Sigmoid colon (tissue), 6 donors: ENCODE measurements at regions not wholly inside any gene's neighbourhood (a gene's known extent, or its start where the extent isn't known, plus 50 kb on each side); places are given as distances from the start of the nearest gene placed in this dataset.

Experiments used
- DNase-seq: peaks from one replicate; pipeline ENCODE4 v3.0.0-alpha.2; 2019
- H3K27ac ChIP-seq, 4 donors: fragments of 200-600 bp; sonication (generic); one replicate each; pipeline ENCODE4 v1.5.1; 2016 to 2019; ENCODE audit warnings: mild to moderate bottlenecking in 1 of 4
- H3K27me3 ChIP-seq, 3 donors: fragments of 200-600 bp; sonication (generic); one replicate each; pipeline ENCODE4 v1.5.1; 2019; ENCODE audit warnings: mild to moderate bottlenecking in 1 of 3
- H3K36me3 ChIP-seq, 4 donors: fragments of 200-600 bp; sonication (generic); one replicate each; pipeline ENCODE4 v1.5.1; 2016 to 2019
- H3K4me1 ChIP-seq, 4 donors: fragments of 200-600 bp; sonication (generic); one replicate each; pipeline ENCODE4 v1.5.1; 2017 to 2019
- H3K4me3 ChIP-seq, 4 donors: fragments of 200-600 bp; sonication (generic); one replicate each; pipeline ENCODE4 v1.5.1; 2017 to 2019; ENCODE audit warnings: mild to moderate bottlenecking in 2 of 4, moderate library complexity in 1 of 4
- H3K9me3 ChIP-seq, 4 donors: fragments of 200-600 bp in 3 of 4; sonication (generic) in 3 of 4; one replicate each; pipeline versions ENCODE4 v1.5.1 to v1.6.1; 2013 to 2019
- CTCF ChIP-seq, 4 experiments: fragments of 450-650 bp in 3 of 4; fragments of 200-600 bp in 1 of 4; IDR thresholded peaks; one replicate each; pipeline ENCODE4 v1.5.1; 2016 to 2019; ENCODE audit warnings: antibody characterized with exemption in 4 of 4, mild to moderate bottlenecking in 3 of 4, moderate library complexity in 2 of 4
- EP300 ChIP-seq, 4 donors: sonication (generic); formaldehyde crosslinking; IDR thresholded peaks; one replicate each; pipeline ENCODE4 v1.6.1; 2017; ENCODE audit warnings: antibody characterized with exemption in 4 of 4
- POLR2A ChIP-seq, 2 donors: fragments of 450-650 bp; IDR thresholded peaks; one replicate each; pipeline ENCODE4 v1.6.1; 2016; ENCODE audit warnings: antibody characterized with exemption in 2 of 2, mild to moderate bottlenecking in 2 of 2, moderate library complexity in 2 of 2
- POLR2AphosphoS5 ChIP-seq, 4 donors: sonication (generic); formaldehyde crosslinking; IDR thresholded peaks; one replicate each; pipeline ENCODE4 v1.6.1; 2017; ENCODE audit warnings: antibody characterized with exemption in 4 of 4
- WGBS, 2 donors: extraction: QIAGEN DNeasy Blood & Tissue Kit; methylation state at CpG; one replicate each; pipeline ENCODE4 v1.1.7; 2013; 5-methylcytosine and 5-hydroxymethylcytosine counted together
- intact Hi-C: fragments of 100-400 bp; cut with DNase I; formaldehyde crosslinking; loops from one replicate; pipeline ENCODE4 v1.15.1; 2023
- donor health status: healthy with polysubstance abuse.
- donor health status: healthy.

GRCh38 chr10:121690152-121690848 lies 92.1 kb upstream of the FGFR2 start:
- no peaks in the 10 kb centered on the region for H3K4me1 ChIP-seq
- WGBS, 2 donors: 79 to 85% methylated on average over 10 of the region's 10 CpGs
- intact Hi-C loops: no loop called here
- TF ChIP-seq CTCF (IDR thresholded peaks at IDR 0.05): no peak
- no peak for TF ChIP-seq POLR2AphosphoS5 (IDR thresholded peaks at IDR 0.05)
- no peak for TF ChIP-seq EP300 (IDR thresholded peaks at IDR 0.05)
- TF ChIP-seq POLR2A (IDR thresholded peaks at IDR 0.05): no peak
- no peak overlapping the region for H3K27ac ChIP-seq
- no peaks in the 10 kb centered on the region for H3K9me3 ChIP-seq
- no peak for DNase-seq
- no peaks in the 10 kb centered on the region for H3K27me3 ChIP-seq
- H3K36me3 ChIP-seq: no peaks in the 10 kb centered on the region
- no peak overlapping the region for H3K4me3 ChIP-seq

- H3K4me3 ChIP-seq: no peak overlapping the region
- H3K9me3 ChIP-seq: no peaks in the 10 kb centered on the region
- no peak for TF ChIP-seq POLR2A (IDR thresholded peaks at IDR 0.05)
- TF ChIP-seq POLR2AphosphoS5 (IDR thresholded peaks at IDR 0.05): no peak
- TF ChIP-seq CTCF (IDR thresholded peaks at IDR 0.05): no peak
- TF ChIP-seq EP300 (IDR thresholded peaks at IDR 0.05): no peak
- no peaks in the 10 kb centered on the region for H3K27me3 ChIP-seq
- H3K4me1 ChIP-seq: no peaks in the 10 kb centered on the region
- intact Hi-C loops: no loop called here
- H3K27ac ChIP-seq: no peak overlapping the region
- DNase-seq: no peak
- WGBS, 2 donors: 82 to 85% methylated on average over 11 of the region's 11 CpGs
- H3K36me3 ChIP-seq: no peaks in the 10 kb centered on the region
Measured at GRCh38 chr10:121687095-121687813, 89.0 kb upstream of the FGFR2 start.

- no peak for DNase-seq
- intact Hi-C loops: no loop called here
- Histone ChIP-seq H3K4me3 (no peak overlapping the region), H3K4me1 (peaks cover 0 to 17% (median 4%) of the 10 kb centered on the region in 4 donors), H3K27ac (no peak overlapping the region), H3K9me3 (no peaks in the 10 kb centered on the region), H3K27me3 (no peaks in the 10 kb centered on the region), H3K36me3 (no peaks in the 10 kb centered on the region)
- WGBS, 2 donors: 89 to 90% methylated on average over 8 of the region's 8 CpGs
- TF ChIP-seq POLR2AphosphoS5 (IDR thresholded peaks at IDR 0.05) (no peak), EP300 (IDR thresholded peaks at IDR 0.05) (no peak), POLR2A (IDR thresholded peaks at IDR 0.05) (no peak), CTCF (IDR thresholded peaks at IDR 0.05) (no peak)
Measured at GRCh38 chr10:121684276-121684675, 86.0 kb upstream of the FGFR2 start.

- H3K27ac ChIP-seq: no peak overlapping the region
- no peak overlapping the region for H3K4me3 ChIP-seq
- 87 to 91% methylated on average over 7 of the region's 7 CpGs for WGBS, 2 donors
- intact Hi-C loops: no loop called here
- peaks cover 0 to 17% (median 4%) of the 10 kb centered on the region in 4 donors for H3K4me1 ChIP-seq
- H3K27me3 ChIP-seq: no peaks in the 10 kb centered on the region
- DNase-seq: no peak
- H3K9me3 ChIP-seq: no peaks in the 10 kb centered on the region
- H3K36me3 ChIP-seq: no peaks in the 10 kb centered on the region
- TF ChIP-seq POLR2A (IDR thresholded peaks at IDR 0.05) (no peak), EP300 (IDR thresholded peaks at IDR 0.05) (no peak), POLR2AphosphoS5 (IDR thresholded peaks at IDR 0.05) (no peak), CTCF (IDR thresholded peaks at IDR 0.05) (no peak)
Measured at GRCh38 chr10:121683816-121684215, 85.6 kb upstream of the FGFR2 start.
